ENCODE measurements at regions not wholly inside any gene's neighbourhood (a gene's known extent, or its start where the extent isn't known, plus 50 kb on each side); places are given as distances from the start of the nearest gene placed in this dataset.

GRCh38 chr6:106773996-106774629 is 144.7 kb downstream of the QRSL1 start:
- no peak for DNase-seq (ENCODE audit: low read depth in 1 of 2, low spot score in 2 of 2)
- peaks cover 8% of the 10 kb centered on the region; the same call in 1 of the 2 replicates for H3K9me3 ChIP-seq (replicated peaks)
- H3K27me3 ChIP-seq (replicated peaks), result no peaks in the 10 kb centered on the region
- H3K4me3 ChIP-seq, result no peak overlapping the region
- H3K27ac ChIP-seq, result no peak overlapping the region
- H3K4me1 ChIP-seq (replicated peaks), result no peaks in the 10 kb centered on the region
- no peaks in the 10 kb centered on the region for H3K36me3 ChIP-seq

GRCh38 chr6:106773522-106773921 is 144.1 kb downstream of the QRSL1 start:
- Histone ChIP-seq H3K9me3 (replicated peaks) (0 out of 2 replicates have a peak, but pooled peaks cover 4% of the 10 kb centered on the region), H3K4me1 (replicated peaks) (no peaks in the 10 kb centered on the region), H3K4me3 (no peak overlapping the region), H3K27me3 (replicated peaks) (no peaks in the 10 kb centered on the region), H3K27ac (no peak overlapping the region), H3K36me3 (no peaks in the 10 kb centered on the region)
- no peak for DNase-seq (ENCODE audit: low read depth in 1 of 2, low spot score in 2 of 2)

DNA sequence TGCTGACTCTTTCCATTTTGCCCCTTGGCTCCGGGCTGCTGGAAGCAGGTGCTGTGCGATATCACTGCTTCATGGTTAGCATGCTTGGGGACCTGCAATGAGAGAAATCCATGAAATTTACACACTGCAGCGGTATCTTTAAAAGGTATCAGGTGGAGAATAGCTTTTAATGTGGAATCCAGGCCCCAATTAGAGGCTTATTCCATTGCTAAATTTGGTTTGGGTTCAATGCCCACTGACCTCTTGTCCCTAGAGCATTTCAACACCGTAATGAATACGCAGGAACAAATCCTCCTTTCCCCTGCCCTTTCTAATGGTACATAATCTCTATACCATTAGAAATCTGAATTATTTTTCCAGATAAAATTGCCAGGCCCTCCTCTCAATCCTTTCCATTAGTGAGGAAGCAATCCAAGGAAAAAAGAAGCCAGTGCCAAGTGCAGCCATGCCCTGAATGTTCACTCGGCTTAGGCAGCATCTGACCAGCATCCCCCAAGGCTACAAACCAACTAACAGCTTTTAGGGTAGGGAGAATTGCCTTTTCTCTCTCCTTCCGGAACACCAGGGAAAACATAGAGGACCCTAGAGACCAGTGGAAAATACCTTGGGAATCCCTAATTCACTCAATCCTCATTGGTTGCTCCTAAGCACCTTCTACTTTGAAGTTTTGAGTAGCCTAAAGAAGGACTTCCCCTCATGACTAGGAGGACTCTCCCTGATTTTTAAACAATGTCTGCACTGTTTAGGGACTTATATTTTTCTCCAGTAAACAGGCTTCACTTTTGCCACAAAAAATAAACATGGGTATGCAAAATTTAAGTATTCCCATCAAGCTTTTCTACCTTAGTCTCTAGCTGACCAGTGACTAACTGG is 143.1 kb downstream of the QRSL1 start:
- Histone ChIP-seq H3K27me3 (replicated peaks) (no peaks in the 10 kb centered on the region), H3K4me3 (no peak overlapping the region), H3K27ac (no peak overlapping the region), H3K4me1 (replicated peaks) (no peaks in the 10 kb centered on the region), H3K9me3 (replicated peaks) (0 out of 2 replicates have a peak, but pooled peaks cover 4% of the 10 kb centered on the region), H3K36me3 (no peaks in the 10 kb centered on the region)
- no peak for DNase-seq (ENCODE audit: low read depth in 1 of 2, low spot score in 2 of 2)

GRCh38 chr6:106771822-106772221 is 142.4 kb downstream of the QRSL1 start:
- Histone ChIP-seq H3K9me3 (replicated peaks) (0 out of 2 replicates have a peak, but pooled peaks cover 4% of the 10 kb centered on the region), H3K4me3 (no peak overlapping the region), H3K36me3 (no peaks in the 10 kb centered on the region), H3K4me1 (replicated peaks) (no peaks in the 10 kb centered on the region), H3K27me3 (replicated peaks) (no peaks in the 10 kb centered on the region; the same call in 1 of the 2 replicates), H3K27ac (no peak overlapping the region)
- no peak for DNase-seq (ENCODE audit: low read depth in 1 of 2, low spot score in 2 of 2)

- Histone ChIP-seq H3K27me3 (replicated peaks) (no peaks in the 10 kb centered on the region; the same call in 1 of the 2 replicates), H3K4me1 (replicated peaks) (no peaks in the 10 kb centered on the region), H3K9me3 (replicated peaks) (0 out of 2 replicates have a peak, but pooled peaks cover 4% of the 10 kb centered on the region), H3K4me3 (no peak overlapping the region), H3K36me3 (no peaks in the 10 kb centered on the region), H3K27ac (no peak overlapping the region)
- no peak for DNase-seq (ENCODE audit: low read depth in 1 of 2, low spot score in 2 of 2)
Observed at GRCh38 chr6:106770663-106771062, 141.3 kb downstream of the QRSL1 start.

GRCh38 chr6:106770081-106770480 is 140.7 kb downstream of the QRSL1 start:
- no peak overlapping the region for H3K4me3 ChIP-seq
- DNase-seq (ENCODE audit: low read depth in 1 of 2, low spot score in 2 of 2), result no peak
- H3K36me3 ChIP-seq, result no peaks in the 10 kb centered on the region
- H3K4me1 ChIP-seq (replicated peaks), result no peaks in the 10 kb centered on the region
- 0 out of 2 replicates have a peak, but pooled peaks cover 4% of the 10 kb centered on the region for H3K9me3 ChIP-seq (replicated peaks)
- H3K27me3 ChIP-seq (replicated peaks), result no peaks in the 10 kb centered on the region; the same call in 1 of the 2 replicates
- no peak overlapping the region for H3K27ac ChIP-seq

DNA sequence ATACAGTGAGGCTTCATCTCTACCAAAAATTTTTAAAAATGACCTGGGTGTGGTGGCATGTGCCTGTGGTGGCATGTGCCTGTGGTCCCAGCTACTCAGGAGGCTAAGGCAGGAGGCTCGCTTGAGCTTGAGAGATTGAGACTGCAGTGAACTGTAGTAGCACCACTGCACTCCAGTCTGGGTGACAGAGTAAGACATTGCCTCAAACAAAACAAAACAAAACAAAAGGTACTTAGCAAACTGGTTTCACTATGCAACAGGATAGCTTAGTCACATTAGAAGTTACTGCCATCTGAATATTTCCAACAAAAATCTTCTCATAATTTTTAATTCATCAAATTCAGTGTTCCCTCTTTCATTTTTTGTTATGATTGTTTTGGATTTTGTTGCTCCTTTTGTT is 137.9 kb downstream of the QRSL1 start:
- no peaks in the 10 kb centered on the region; the same call in 1 of the 2 replicates for H3K27me3 ChIP-seq (replicated peaks)
- H3K9me3 ChIP-seq (replicated peaks), result 0 out of 2 replicates have a peak, but pooled peaks cover 4% of the 10 kb centered on the region
- no peak for DNase-seq (ENCODE audit: low read depth in 1 of 2, low spot score in 2 of 2)
- H3K27ac ChIP-seq, result no peak overlapping the region
- H3K4me3 ChIP-seq, result no peak overlapping the region
- H3K36me3 ChIP-seq, result no peaks in the 10 kb centered on the region
- no peaks in the 10 kb centered on the region for H3K4me1 ChIP-seq (replicated peaks)

DNA sequence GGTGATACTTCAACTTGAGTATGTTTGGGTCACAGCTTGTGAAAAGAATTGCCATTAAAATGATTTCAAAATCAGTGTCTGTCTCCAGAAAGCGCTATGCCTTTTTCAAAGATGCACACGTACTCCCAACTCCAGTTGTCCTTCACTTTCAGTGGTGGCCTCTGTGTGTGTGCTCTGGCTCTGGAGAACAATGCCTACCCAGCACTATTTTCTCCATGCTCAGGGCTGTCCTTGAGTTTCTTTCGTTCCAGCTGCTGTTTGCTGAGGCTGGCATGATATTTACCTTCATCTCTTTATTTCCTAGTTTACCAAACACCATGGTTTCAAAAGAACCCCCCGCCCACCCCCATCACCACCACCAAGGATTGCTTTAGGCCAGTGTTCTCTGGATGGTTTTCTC is 136.8 kb downstream of the QRSL1 start:
- no peaks in the 10 kb centered on the region; the same call in 1 of the 2 replicates for H3K27me3 ChIP-seq (replicated peaks)
- 0 out of 2 replicates have a peak, but pooled peaks cover 4% of the 10 kb centered on the region for H3K9me3 ChIP-seq (replicated peaks)
- H3K4me3 ChIP-seq, result no peak overlapping the region
- H3K36me3 ChIP-seq, result no peaks in the 10 kb centered on the region
- no peak for DNase-seq (ENCODE audit: low read depth in 1 of 2, low spot score in 2 of 2)
- H3K4me1 ChIP-seq (replicated peaks), result no peaks in the 10 kb centered on the region
- no peak overlapping the region for H3K27ac ChIP-seq

- DNase-seq (ENCODE audit: low read depth in 1 of 2, low spot score in 2 of 2), result no peak
- no peaks in the 10 kb centered on the region; the same call in 1 of the 2 replicates for H3K27me3 ChIP-seq (replicated peaks)
- H3K27ac ChIP-seq, result no peak overlapping the region
- H3K9me3 ChIP-seq (replicated peaks), result 0 out of 2 replicates have a peak, but pooled peaks cover 3% of the 10 kb centered on the region
- H3K4me3 ChIP-seq, result no peak overlapping the region
- no peaks in the 10 kb centered on the region for H3K36me3 ChIP-seq
- no peaks in the 10 kb centered on the region for H3K4me1 ChIP-seq (replicated peaks)
Observed at GRCh38 chr6:106765496-106765895, 136.1 kb downstream of the QRSL1 start.

DNA sequence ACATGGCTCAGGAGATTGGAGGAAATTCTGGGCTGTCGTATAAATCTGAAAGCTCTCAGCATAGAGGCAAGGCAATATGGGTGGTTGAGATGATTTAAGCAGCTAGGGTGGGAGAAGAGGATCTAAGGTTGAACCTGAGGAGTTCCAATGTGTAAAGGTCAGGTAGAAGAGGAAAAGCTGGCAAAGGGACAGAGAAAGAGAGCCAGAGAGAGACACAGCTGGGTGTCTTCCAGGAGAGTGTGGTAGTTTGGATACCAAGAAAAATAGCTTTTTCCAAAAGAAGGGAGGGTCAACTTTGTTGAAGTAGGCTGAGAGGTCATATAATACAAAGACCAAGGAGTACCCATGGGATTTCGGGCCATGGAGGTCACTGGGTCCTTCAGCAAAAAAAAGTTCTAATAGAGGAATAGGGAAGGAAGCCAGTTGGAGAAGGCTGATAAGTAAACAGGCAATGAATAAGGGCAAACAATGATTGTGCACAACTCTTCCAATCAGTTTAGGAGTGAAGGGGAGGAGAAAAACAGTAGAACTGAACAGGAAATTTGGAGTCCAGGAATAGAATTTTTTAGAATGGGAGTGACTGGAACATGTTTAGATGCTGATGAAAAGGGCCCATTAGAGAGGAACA is 135.1 kb downstream of the QRSL1 start:
- no peaks in the 10 kb centered on the region for H3K36me3 ChIP-seq
- no peak for DNase-seq (ENCODE audit: low read depth in 1 of 2, low spot score in 2 of 2)
- no peak overlapping the region for H3K27ac ChIP-seq
- no peaks in the 10 kb centered on the region; the same call in 1 of the 2 replicates for H3K27me3 ChIP-seq (replicated peaks)
- no peak overlapping the region for H3K4me3 ChIP-seq
- no peaks in the 10 kb centered on the region; the same call in 1 of the 2 replicates for H3K9me3 ChIP-seq (replicated peaks)
- no peaks in the 10 kb centered on the region for H3K4me1 ChIP-seq (replicated peaks)

DNA sequence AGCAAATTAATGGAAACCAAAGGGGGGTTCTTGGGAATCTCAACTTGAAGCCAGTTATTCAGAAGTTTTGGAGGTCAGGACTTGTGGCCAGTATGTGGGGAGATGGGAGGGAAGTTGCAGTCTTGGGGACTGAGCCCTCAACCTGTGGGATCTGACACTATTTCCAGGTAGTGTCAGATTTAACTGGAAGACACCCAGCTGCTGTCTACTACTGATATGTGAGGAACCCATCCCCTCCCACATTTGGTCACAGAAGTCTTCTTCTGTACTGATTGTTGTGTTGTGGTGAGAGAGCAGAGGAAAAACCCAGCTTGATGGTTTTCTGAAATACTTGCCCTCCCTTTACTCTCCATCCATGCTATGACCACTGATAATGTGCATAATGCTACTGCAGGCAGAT is 134.0 kb downstream of the QRSL1 start:
- no peaks in the 10 kb centered on the region; the same call in 1 of the 2 replicates for H3K27me3 ChIP-seq (replicated peaks)
- H3K36me3 ChIP-seq, result no peaks in the 10 kb centered on the region
- H3K9me3 ChIP-seq (replicated peaks), result no peaks in the 10 kb centered on the region; the same call in 1 of the 2 replicates
- H3K4me3 ChIP-seq, result no peak overlapping the region
- H3K4me1 ChIP-seq (replicated peaks), result no peaks in the 10 kb centered on the region
- no peak for DNase-seq (ENCODE audit: low read depth in 1 of 2, low spot score in 2 of 2)
- no peak overlapping the region for H3K27ac ChIP-seq

DNA sequence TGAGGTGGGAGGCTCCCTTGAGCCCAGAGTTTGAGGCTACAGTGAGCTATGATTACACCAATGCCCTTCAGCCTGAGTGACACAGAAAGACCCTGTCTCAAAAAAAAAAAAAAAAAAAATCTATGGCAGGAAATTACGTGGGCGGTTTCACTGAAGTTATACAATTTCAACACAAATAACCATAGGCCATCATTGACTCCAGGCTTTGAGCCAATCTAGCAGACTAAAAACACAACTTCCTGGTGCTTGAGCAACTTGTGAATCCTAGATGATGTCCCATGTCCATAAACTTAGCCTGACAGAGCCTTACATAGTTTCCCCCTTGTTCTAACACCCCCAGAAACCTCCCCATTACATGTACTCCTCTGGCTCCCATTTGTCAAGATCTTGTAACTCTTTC is 131.8 kb downstream of the QRSL1 start:
- no peaks in the 10 kb centered on the region for H3K36me3 ChIP-seq
- H3K4me3 ChIP-seq, result no peak overlapping the region
- H3K27ac ChIP-seq, result no peak overlapping the region
- H3K4me1 ChIP-seq (replicated peaks), result no peaks in the 10 kb centered on the region
- no peaks in the 10 kb centered on the region for H3K27me3 ChIP-seq (replicated peaks)
- no peak for DNase-seq (ENCODE audit: low read depth in 1 of 2, low spot score in 2 of 2)
- H3K9me3 ChIP-seq (replicated peaks), result no peaks in the 10 kb centered on the region; the same call in 1 of the 2 replicates

DNA sequence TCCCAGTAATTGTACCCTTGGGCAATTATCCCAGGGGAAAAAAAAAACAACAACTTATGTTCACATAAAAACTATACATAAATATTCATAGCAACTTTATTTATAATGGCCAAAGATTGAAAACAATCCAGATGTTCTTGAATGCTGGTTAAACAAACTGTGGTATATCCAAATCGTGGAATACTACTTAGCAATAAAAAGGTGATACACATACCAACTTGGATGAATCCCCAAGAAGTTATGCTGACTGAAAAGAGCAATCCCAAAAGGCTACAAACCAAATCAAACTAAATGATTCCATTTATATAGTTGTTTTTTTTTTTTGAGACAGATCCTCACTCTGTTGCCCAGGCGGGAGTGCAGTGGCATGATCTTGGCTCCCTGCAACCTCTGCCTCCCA is 129.7 kb downstream of the QRSL1 start:
- Histone ChIP-seq H3K27me3 (replicated peaks) (no peaks in the 10 kb centered on the region), H3K36me3 (no peaks in the 10 kb centered on the region), H3K4me3 (no peak overlapping the region), H3K4me1 (replicated peaks) (no peaks in the 10 kb centered on the region), H3K27ac (no peak overlapping the region), H3K9me3 (replicated peaks) (no peaks in the 10 kb centered on the region; the same call in 1 of the 2 replicates)
- DNase-seq (ENCODE audit: low read depth in 1 of 2, low spot score in 2 of 2), result no peak

Measured in SJSA1 (cell line).